ENCODE measurements at regions not wholly inside any gene's neighbourhood (a gene's known extent, or its start where the extent isn't known, plus 50 kb on each side); places are given as distances from the start of the nearest gene placed in this dataset.

- Histone ChIP-seq H3K9ac (ENCODE audit: low read length) (no peak overlapping the region), H3K27me3 (ENCODE audit: insufficient read depth, low read length) (no peaks in the 10 kb centered on the region)
- TF ChIP-seq CTCF (IDR thresholded peaks at IDR 0.05; ENCODE audit: low read length) (no peak), EZH2 (IDR thresholded peaks at IDR 0.05; ENCODE audit: borderline replicate concordance, low read length) (no peak)
Observed at GRCh38 chr3:106795553-106795952, 581.7 kb upstream of the CCDC54 start.

DNA sequence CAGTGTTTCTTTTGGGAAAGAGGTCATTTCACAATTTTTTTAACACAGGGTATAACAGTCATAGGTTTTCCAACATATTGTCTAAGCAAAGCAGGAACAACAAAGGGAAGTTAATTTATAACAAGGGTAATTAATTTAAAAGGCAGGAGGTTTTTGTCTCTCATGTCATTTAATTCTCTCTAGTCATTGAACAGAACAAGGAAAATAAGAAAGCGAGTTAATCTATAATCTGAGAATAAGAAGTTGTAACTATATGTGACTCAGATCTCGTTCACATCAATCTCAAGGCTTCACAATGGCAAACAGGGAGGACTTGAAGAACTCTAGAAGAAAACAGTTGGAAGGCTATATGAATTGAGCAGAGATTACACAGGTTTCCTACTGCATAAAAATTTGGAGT lies 579.8 kb upstream of the CCDC54 start:
- TF ChIP-seq EZH2 (IDR thresholded peaks at IDR 0.05; ENCODE audit: borderline replicate concordance, low read length) (no peak), CTCF (IDR thresholded peaks at IDR 0.05; ENCODE audit: low read length) (no peak)
- H3K9me3 ChIP-seq (ENCODE audit: low read length): no peaks in the 10 kb centered on the region
- H3K4me1 ChIP-seq (ENCODE audit: insufficient read depth, low read length, severe bottlenecking): no peaks in the 10 kb centered on the region
- H3K9ac ChIP-seq (ENCODE audit: low read length): no peak overlapping the region
- no peak overlapping the region for H2AFZ ChIP-seq (ENCODE audit: low read length)
- no peaks in the 10 kb centered on the region for H4K20me1 ChIP-seq (ENCODE audit: insufficient read depth, low read length)
- no peaks in the 10 kb centered on the region for H3F3A ChIP-seq (ENCODE audit: insufficient read depth, low read length)
- no peak overlapping the region for H3K4me2 ChIP-seq (ENCODE audit: low read length)
- no peak overlapping the region for H3K4me3 ChIP-seq (ENCODE audit: low read depth, low read length, poor library complexity, severe bottlenecking)
- no peaks in the 10 kb centered on the region for H3K79me2 ChIP-seq (ENCODE audit: insufficient read depth, low read length)
- no peaks in the 10 kb centered on the region for H3K36me3 ChIP-seq (ENCODE audit: insufficient read depth, low read length)
- no peak overlapping the region for H3K27ac ChIP-seq (ENCODE audit: low read depth, low read length, poor library complexity, severe bottlenecking)
- no peaks in the 10 kb centered on the region for H3K27me3 ChIP-seq (ENCODE audit: insufficient read depth, low read length)
- no peaks in the 10 kb centered on the region for H3K9me2 ChIP-seq (ENCODE audit: low read depth, low read length)

More at GRCh38 chr3:106795553-106795952, 581.7 kb upstream of the CCDC54 start:
- no peak overlapping the region for H3K4me3 ChIP-seq (ENCODE audit: low read depth, low read length, poor library complexity, severe bottlenecking)
- no peak overlapping the region for H3K4me2 ChIP-seq (ENCODE audit: low read length)
- H3K9me2 ChIP-seq (ENCODE audit: low read depth, low read length): no peaks in the 10 kb centered on the region
- no peaks in the 10 kb centered on the region for H3K36me3 ChIP-seq (ENCODE audit: insufficient read depth, low read length)
- no peaks in the 10 kb centered on the region for H3K9me3 ChIP-seq (ENCODE audit: low read length)
- no peaks in the 10 kb centered on the region for H3K79me2 ChIP-seq (ENCODE audit: insufficient read depth, low read length)
- no peak overlapping the region for H2AFZ ChIP-seq (ENCODE audit: low read length)
- H3F3A ChIP-seq (ENCODE audit: insufficient read depth, low read length): no peaks in the 10 kb centered on the region
- H3K27ac ChIP-seq (ENCODE audit: low read depth, low read length, poor library complexity, severe bottlenecking): no peak overlapping the region
- H3K4me1 ChIP-seq (ENCODE audit: insufficient read depth, low read length, severe bottlenecking): no peaks in the 10 kb centered on the region
- no peaks in the 10 kb centered on the region for H4K20me1 ChIP-seq (ENCODE audit: insufficient read depth, low read length)

- no peaks in the 10 kb centered on the region for H3K4me1 ChIP-seq (ENCODE audit: insufficient read depth, low read length, severe bottlenecking)
- no peaks in the 10 kb centered on the region for H3K27me3 ChIP-seq (ENCODE audit: insufficient read depth, low read length)
- H3K27ac ChIP-seq (ENCODE audit: low read depth, low read length, poor library complexity, severe bottlenecking): no peak overlapping the region
- no peak for TF ChIP-seq CTCF (IDR thresholded peaks at IDR 0.05; ENCODE audit: low read length)
- TF ChIP-seq EZH2 (IDR thresholded peaks at IDR 0.05; ENCODE audit: borderline replicate concordance, low read length): no peak
- no peaks in the 10 kb centered on the region for H3K9me3 ChIP-seq (ENCODE audit: low read length)
- H3F3A ChIP-seq (ENCODE audit: insufficient read depth, low read length): no peaks in the 10 kb centered on the region
- no peak overlapping the region for H3K9ac ChIP-seq (ENCODE audit: low read length)
- H3K36me3 ChIP-seq (ENCODE audit: insufficient read depth, low read length): no peaks in the 10 kb centered on the region
- H2AFZ ChIP-seq (ENCODE audit: low read length): no peak overlapping the region
- no peak overlapping the region for H3K4me3 ChIP-seq (ENCODE audit: low read depth, low read length, poor library complexity, severe bottlenecking)
- no peak overlapping the region for H3K4me2 ChIP-seq (ENCODE audit: low read length)
- no peaks in the 10 kb centered on the region for H3K79me2 ChIP-seq (ENCODE audit: insufficient read depth, low read length)
- H3K9me2 ChIP-seq (ENCODE audit: low read depth, low read length): no peaks in the 10 kb centered on the region
- no peaks in the 10 kb centered on the region for H4K20me1 ChIP-seq (ENCODE audit: insufficient read depth, low read length)
Observed at GRCh38 chr3:106805625-106806024, 571.6 kb upstream of the CCDC54 start.

Measured in OCI-LY1 (cell line).